HG03571 (cell line): ENCODE measurements at regions not wholly inside any gene's neighbourhood (a gene's known extent, or its start where the extent isn't known, plus 50 kb on each side); places are given as distances from the start of the nearest gene placed in this dataset.
"Not testable (repeated sequence)": the region's sequence is repeated elsewhere in the genome, so short reads cannot be mapped to it uniquely, and the experiment has no call there.

Experiments used
- ATAC-seq: cut with Tn5 transposase; IDR thresholded peaks from one replicate; pipeline ENCODE4 v1.9.1; 2021; ENCODE audit not compliant: unreplicated experiment

DNA sequence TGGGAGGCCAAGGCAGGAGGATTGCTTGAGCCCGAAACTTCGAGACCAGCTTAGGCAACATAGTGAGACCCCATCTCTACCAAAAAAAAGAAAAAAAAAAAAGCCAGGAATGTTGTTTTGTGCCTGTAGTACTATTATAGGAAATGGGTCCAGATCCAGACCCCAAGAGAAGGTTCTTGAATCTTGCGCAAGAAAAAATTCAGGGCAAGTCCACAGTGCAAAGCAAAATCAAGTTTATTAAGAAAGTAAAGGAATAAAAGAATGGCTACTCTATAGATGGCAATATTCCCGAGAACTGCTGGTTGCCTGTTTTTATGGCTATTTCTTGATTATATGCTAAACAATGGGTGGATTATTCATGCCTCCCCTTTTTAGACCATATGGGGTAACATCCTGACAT, 51.2 kb upstream of the RDX start:
- ATAC-seq, result no peak

DNA sequence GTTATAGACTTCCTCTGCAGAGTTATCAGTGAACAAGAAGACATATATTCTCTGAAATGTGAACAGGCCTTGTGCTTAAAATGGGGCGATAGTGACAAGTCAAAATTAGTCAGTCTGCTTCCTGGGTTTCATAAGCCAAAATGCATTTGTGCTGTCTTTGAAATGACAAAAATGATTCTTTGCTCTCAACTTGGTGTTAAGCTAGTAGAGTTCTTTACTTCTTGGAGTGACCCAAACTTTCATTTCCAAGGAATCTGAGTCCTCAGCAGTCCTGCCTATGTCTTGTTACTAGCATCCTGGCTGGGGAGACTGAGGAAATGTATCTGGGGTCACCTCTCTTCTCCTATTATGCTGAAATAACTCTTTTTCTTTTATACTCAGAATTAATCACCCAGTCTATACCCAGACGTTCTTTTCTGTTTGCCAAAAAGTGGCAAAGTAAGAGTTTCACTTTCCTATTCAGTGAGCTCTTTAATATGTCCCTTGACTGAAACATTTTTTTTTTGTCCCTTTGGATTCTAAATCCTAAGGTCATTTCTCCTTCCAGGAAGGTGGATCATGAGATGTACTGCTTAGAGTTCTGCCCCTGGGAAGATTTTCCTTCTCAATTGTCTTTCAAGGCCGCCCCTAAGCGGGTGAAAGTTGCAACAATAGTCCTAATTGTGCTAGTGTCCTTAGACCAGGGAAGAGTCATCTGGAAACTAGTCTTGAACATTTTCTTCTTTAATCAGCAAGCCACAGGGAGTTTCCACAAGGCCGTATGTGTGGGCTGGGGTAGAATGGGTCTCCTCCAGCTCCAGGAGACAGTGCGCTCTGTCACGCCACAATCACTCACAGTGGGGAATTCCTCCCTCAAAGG, 53.0 kb upstream of the RDX start:
- ATAC-seq, result peak; percentile 76

DNA sequence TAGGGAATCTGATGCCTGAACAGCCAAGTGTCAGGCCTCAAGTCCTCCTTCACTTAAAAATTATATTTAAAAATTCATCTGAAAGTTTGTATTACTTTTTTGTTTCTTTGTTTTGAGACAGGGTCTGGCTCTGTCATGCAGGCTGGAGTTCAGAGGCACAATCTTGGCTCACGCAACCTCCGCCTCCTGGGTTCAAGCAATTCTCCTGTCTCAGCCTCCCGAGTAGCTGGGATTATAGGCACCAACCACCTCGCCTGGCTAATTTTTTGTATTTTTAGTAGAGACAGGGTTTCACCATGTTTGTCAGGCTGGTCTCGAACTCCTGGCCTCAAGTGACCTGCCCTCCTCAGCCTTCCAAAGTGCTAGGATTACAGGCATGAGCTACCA, 53.6 kb upstream of the RDX start:
- not testable (repeated sequence) for ATAC-seq

DNA sequence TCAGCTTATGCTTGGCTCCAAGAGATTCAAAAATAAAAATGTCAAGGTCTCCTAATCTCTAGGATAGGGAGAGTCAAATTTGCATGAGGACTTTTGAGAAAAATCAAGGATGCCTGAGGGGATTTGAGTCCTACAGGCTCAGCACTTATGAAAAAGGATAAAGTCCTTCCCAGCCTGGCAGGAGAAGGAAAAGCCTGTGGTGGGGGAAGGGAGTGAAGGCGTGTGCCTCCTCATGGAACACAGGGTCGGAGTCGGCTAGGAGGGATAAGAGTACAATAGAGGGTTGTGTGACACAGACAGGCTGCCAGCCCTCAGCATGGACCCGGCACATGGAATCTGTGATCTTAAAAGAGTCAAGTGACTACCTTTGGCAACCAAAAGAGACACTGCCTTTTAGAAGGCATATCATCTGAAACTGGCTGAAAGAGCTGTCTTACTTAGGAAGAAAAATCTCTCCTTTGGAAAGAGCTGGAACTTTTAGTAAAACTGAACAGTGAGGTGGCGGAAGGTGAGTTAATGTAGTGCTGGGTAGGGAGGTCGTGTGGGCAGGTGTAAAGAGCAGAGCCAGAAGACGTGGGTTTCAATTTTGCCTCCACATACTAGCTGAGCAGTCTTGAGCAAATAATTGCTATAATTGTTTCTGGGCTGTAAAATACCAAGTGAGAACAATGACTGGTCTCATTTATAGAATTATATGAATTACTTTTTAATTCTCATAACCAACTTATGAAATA, 58.8 kb upstream of the RDX start:
- ATAC-seq, result no peak

DNA sequence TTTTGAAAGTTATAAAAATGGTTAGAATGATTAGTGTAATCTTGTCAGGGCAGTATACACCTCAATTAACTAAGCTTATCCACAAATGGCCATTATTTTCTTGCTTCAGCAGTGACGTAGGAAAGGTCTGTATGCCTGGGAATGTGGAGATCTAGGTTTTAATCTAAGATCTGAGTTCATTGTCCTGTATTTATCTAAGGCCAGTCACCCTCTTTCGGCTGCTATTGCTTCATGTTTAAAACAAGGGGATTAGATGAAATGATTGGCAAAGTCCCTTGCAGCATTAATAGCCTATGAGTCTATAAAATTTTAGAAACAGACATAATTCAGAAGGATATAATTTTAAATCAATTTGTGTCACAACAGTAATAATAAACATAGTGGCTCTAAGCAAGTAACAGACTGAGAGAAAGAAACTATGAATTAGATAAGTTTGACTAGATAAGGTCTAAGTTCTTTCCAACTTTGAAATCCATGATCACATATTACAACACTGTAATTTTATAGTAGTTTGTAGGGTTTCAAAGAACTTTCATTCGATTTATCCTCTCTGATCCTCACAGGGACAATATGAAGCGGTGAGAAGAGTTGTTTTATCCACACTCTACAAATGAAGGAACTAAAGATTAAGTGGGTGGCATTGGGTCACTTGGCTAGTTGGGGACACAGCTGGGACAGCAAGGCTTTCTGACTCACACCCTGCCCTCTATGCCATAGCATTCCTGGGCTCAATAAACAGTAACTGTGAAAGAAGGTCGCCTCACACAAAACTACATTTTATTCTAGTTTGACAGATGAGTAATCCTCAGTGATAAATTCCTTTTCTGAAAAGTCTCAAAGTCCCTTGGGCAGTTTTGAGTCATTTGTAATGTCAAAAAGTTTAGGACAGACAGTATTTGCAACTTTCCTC, 60.6 kb upstream of the RDX start:
- ATAC-seq, result no peak

DNA sequence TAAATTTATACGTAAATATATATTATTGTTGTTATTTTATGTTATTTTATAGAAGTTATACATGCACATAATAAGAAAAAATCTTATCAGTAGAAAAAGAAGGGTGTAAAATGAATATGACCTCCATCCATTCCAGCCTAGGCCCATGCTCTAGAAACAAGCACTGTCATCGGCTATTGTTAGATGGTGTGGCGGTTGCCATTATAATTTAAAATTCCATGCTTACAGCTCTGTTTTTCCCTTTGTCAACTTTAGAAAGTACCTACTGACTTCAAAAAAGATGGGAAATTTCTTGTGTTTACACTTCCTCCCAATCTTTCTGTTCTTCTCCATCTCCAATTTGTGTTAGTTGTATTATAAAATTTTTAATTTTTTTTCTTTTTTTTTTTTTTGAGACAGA, 61.9 kb upstream of the RDX start:
- ATAC-seq, result no peak

DNA sequence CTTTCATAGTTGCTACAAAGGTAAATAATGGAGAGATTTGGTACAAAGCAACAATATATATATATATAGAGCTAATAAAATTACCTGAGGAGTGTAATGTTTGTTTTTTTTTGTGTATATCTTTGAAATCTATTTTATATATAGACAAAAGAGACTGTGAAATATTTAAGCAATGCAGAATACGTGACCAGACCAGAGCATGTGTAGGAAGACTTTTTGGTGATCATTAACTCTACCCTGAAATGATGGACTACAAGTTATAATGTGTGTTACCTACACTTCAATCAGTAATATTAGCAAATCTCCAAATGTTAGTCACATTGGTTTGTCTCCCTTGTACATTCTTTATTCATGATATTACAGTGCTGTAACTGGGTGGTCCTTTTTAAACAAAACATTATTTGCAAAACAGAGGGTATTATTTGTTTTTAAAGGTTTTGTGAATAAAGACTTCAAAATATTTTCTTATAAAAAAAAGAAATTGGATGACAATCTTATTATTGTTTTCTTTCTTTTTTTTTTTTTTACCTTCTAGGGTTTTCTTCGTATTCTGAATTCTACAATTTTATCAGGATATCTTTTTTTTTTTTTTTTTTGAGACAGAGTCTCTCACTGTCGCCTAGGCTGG, 64.5 kb upstream of the RDX start:
- not testable (repeated sequence) for ATAC-seq

DNA sequence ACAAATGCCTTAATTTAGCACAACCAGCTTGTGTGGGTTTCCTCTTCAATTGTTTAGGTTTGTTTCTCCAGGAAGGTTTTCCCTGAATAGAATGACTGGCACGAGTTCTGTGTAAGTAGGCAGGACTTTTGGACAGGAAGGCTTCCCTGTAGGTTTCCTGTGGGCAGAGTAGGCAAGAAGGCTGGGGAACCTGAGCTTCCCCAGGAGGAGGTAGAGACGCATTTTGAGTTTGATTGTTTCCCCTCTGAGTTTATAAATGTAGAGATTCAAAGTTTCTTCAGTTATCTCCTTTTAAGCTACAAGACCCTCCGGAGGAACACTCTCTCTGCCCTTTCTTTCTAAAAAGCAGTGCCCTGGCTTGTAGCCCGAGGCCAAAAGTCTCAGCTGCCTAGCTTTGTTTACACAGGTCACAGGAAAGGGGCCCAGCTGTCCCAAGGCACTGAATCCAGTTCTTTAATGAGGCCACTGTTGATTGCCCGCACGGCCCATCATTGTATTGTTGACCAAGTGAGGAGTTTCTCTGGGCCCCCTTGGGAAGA, 66.6 kb upstream of the RDX start:
- no peak for ATAC-seq

DNA sequence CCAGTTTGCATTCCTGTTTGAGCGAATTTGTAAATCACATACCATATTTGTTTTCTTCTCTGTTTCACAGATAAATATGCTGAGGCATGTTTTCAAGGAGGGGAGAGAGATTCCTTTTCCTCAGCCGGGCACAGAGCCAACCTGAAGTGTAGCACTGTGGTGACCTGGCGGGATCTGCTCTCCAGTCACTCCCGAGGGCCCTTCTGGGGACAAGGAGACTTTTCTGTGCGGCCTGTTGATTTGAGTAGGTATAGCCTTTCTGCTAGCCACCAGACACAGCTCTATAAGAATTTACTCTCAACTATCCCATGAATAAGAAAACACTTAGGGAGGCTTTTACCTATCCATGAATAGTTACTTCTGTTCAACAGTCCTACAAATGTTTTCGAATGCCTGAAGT, 63.5 kb upstream of the FDX1 start:
- no peak for ATAC-seq

DNA sequence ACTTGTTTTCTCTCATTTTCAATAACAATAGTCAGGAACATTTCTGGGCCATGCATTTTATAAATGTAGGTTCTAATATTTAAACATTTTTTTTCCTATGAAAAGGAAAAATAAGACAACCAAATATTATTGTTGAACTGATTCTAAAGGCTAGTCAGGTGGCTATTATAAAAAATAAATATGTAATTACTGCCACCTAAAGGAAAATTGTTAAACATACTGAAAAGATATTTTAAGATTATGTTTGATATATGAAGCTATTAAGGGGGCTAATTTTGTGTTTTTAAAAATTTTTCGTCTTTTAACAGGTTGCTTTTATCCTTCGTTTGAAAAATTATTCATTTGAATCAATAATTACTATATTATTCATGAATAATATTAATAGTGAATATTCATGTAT, 62.2 kb upstream of the FDX1 start:
- no peak for ATAC-seq

DNA sequence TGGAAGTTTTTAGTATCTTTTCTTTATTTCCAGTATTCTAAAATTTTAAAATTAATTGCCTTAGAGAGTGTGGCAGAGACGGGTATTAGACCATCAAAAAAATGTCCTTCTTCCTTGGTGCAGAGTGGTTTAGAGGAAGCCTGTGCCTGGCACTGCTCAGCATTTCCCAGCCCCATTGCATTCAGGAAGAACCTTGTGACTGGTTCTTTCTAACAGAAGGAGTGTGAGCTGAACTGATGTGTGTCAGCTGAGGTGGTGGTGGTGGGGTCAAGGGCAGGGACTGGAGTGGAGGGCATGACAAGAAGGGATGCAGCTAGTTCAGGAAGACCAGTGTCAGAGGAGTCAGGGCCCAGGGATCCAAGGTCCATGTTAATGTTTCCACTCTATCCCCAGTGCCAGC, 58.7 kb upstream of the FDX1 start:
- ATAC-seq, result no peak

DNA sequence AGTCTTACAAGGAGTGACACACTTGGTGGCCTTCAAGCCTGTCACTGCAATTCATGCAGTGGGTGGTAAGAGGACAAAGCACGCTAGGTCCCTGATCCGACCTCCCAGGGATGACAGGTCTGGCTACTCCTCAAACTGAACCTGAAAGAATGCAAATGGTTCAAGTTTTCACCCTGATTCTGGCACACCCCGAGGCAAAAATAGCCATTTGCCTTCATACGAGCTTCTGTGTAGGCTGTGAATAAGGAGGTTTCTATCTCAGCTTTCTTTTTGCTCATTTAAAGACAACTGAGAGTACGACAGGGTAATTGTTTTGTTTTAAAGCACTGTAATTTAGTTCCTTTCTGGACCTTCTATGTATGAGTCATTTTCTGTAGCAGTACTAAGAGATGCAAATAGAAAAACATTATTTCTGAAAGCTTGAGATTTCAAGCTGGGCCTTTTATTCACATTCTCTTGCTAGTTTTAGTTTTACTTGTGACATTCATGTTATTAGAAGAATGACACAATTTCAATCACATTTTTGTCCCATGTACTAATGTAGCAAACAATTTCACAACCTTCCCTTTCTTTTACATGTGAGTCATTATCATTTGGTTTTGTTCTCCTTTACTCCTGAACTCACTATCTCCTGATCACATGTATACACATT, 56.6 kb upstream of the FDX1 start:
- ATAC-seq, result peak; percentile 85

DNA sequence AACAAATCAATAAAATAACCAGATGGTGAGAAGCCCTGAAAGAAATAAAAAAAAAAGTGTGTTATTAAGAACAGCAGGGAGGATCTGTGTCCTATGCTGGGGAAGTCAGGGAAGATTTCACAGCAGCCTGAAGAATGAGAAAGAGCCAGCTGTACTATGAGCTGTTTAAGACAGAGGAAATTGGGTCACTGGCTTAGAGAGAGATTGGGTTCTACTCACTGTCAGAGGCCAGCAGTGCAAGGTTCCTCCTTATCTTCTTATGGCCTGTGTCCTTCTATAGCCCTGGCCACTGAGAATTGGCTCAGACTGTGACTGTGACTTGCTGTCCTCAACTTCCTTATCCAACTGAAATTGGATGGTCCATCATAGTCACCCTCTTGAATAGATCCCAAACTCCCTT, 54.8 kb upstream of the FDX1 start:
- no peak for ATAC-seq

DNA sequence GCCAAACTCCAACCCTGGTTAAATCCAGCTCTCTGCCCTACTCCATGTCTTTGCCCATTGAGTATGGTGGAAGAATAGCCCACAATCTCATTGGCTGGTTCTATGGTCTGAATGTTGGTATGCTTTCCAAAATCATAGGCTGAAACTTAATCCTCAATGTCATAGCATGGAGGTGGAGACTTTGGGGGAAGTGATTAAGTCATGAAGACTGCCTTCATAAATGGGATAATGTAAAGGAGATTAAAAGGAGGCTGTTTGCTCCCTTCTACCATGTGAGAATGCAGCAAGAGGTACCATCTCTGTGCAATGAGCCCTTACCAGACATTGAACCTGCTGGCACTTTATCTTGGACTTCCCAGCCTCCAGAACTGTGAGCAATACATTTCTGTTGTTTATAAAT, 54.4 kb upstream of the FDX1 start:
- ATAC-seq, result no peak

DNA sequence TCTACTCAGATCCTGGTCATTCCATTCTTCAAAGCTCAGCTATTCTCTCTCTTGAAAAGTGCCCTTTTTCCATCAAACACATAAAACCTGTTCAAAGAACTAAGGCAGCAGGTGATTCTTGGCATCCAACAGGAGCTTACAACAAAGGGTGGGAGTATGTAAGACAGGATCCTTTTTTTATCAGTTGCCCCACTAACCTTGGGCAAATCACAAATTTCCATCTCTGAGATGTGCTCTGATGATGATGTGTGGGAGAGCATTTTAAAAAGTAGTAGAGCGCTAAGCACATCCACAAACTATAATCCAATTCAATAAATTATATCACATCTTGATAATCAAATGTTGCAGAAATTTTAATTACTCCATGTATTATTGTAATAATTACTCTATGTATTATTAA, 53.7 kb upstream of the FDX1 start:
- ATAC-seq, result no peak

DNA sequence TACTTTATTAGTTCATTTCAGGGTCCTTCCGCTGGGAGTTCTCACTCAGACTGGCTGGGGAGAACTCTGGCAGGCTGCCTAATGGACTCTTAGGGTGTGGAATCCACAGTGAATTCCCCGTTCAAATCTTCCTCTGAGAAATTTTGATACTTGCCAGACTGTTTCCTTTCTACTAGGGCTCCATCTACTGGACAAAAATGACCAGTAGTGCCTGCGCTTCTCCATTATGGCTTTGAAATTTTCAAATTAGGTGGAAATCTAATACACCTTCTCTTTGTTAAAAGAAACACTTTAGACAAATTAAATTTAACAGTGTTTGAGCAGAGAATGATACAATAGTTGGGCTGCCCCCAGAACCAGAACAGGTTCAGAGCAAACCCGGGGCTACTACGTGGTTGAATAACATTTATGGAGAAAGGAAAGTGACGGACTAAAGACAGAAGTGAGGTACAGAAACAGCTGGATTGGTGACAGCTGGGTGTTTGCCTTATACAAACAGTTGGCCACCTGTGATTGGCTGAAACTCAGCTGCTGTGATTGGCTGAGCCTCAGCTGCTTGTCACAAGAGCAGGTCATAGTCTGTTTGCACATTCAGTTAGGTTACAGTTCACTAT, 52.9 kb upstream of the FDX1 start:
- ATAC-seq, result no peak

DNA sequence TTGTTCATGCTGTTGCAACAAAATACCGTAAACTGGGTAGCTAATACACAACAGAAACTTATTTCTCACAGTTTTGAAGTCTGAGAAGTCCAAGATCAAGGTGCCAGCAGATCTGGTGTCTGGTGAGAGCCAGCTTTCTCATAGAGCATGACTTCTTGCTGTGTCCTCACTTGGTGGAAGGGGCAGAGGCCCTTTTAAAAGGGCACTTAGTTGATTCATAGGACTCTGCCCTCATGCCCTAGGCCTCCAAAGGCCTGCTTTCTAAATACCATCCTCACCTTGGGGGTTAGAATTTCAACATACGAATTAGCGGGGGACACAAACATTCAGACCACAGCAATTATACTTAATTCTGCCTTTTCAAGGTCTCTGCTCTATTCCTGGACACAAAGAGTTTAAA, 52.3 kb upstream of the FDX1 start:
- no peak for ATAC-seq

DNA sequence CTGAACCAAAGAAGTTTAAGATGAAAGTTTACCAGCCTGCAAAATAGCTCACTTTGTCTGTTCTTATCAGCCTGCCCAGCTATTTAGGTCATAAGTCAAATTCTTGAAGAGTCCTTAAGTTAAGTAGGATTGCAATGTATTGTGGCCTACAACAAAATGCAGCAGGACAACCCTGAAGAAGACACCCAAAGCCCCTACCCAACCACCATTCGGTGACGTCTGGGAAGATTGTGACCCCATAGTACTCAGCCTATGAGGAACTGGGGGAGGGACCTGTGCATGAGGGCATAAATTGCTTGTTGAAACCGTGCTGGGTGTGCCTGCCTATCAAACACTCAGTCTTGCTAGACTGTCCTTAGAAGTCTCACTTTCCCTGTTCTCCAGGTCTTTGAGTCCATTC, 50.5 kb upstream of the FDX1 start:
- ATAC-seq, result no peak

DNA sequence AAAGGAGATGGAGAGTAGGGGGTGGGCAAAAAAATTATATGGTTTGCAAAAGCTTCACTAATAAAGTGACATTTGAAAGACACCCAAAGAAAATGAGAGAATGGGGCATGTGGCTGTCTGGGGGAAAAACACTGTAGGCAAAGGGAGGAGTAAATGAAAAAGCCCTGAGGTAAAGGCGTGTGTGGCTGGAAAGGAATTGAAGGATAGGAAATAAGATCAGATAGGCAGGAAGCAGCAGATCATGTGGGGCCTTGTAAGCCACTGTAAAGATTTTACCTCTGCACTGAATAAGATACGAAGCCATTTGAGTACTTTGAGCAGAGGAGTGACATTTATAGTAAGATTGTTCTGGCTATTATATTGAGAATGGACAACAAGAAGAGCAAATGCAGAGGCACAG, 49.8 kb upstream of the FDX1 start:
- ATAC-seq, result no peak
